Neuronal stem cell (in vitro differentiated cells): ENCODE measurements at regions not wholly inside any gene's neighbourhood (a gene's known extent, or its start where the extent isn't known, plus 50 kb on each side); places are given as distances from the start of the nearest gene placed in this dataset.

Experiments used
- DNase-seq: peaks from one replicate; pipeline ENCODE4 v3.0.0-alpha.2; 2013; ENCODE audit warnings: low spot score
- H2AFZ ChIP-seq: one replicate; pipeline ENCODE4 v1.6.1; 2013; ENCODE audit warnings: mild to moderate bottlenecking, low read length, inconsistent platforms
- H2AK5ac ChIP-seq: 2 replicates; pipeline ENCODE4 v1.6.1; 2013; ENCODE audit warnings: low read depth, mild to moderate bottlenecking, inconsistent platforms, low read length, moderate library complexity, mixed read lengths
- H2BK120ac ChIP-seq: 2 replicates; pipeline ENCODE4 v1.6.1; 2013; ENCODE audit warnings: low read depth, mild to moderate bottlenecking, inconsistent platforms, low read length, moderate library complexity, mixed read lengths
- H2BK12ac ChIP-seq: one replicate; pipeline ENCODE4 v1.6.1; 2013; ENCODE audit warnings: low read length, inconsistent platforms
- H2BK15ac ChIP-seq: 2 replicates; pipeline ENCODE4 v1.6.1; 2013; ENCODE audit warnings: mild to moderate bottlenecking, low read length, inconsistent platforms, mixed read lengths
- H2BK5ac ChIP-seq: one replicate; pipeline ENCODE4 v1.6.1; 2013; ENCODE audit warnings: inconsistent platforms, mild to moderate bottlenecking, low read length, moderate library complexity
- H3K14ac ChIP-seq: one replicate; pipeline ENCODE4 v1.6.1; 2013; ENCODE audit warnings: low read length, inconsistent platforms
- H3K18ac ChIP-seq: 2 replicates; pipeline ENCODE4 v1.6.1; 2013; ENCODE audit warnings: low read length, inconsistent platforms
- H3K23ac ChIP-seq: 2 replicates; pipeline ENCODE4 v1.6.1; 2013; ENCODE audit warnings: low read depth, mild to moderate bottlenecking, mixed read lengths, low read length, inconsistent platforms; ENCODE audit not compliant: poor library complexity
- H3K27ac ChIP-seq: replicated peaks from 3 replicates; pipeline ENCODE4 v1.5.1; 2013; ENCODE audit warnings: low read length, inconsistent platforms
- H3K27me3 ChIP-seq, 3 experiments: 2 replicates each; pipeline ENCODE4 v1.6.1; 2013; ENCODE audit warnings: low read length in 3 of 3, mild to moderate bottlenecking in 2 of 3, inconsistent platforms in 1 of 3, low read depth in 1 of 3, mixed read lengths in 1 of 3, moderate library complexity in 1 of 3; ENCODE audit not compliant: control insufficient read depth in 3 of 3, insufficient read depth in 3 of 3
- H3K36me3 ChIP-seq, 2 donors: replicated peaks in 1 of 2; 2 replicates each; pipeline ENCODE4 v1.6.1; 2013; ENCODE audit warnings: low read length in 2 of 2; ENCODE audit not compliant: control insufficient read depth in 2 of 2, insufficient read depth in 2 of 2
- H3K4ac ChIP-seq: 2 replicates; pipeline ENCODE4 v1.6.1; 2013; ENCODE audit warnings: inconsistent platforms, mild to moderate bottlenecking, low read length, moderate library complexity
- H3K4me1 ChIP-seq, 2 donors: 1 replicate in 1 of 2; 2 replicates in 1 of 2; pipeline ENCODE4 v1.6.1; 2013; ENCODE audit warnings: low read length in 2 of 2, low read depth in 1 of 2; ENCODE audit not compliant: control insufficient read depth in 2 of 2, insufficient read depth in 1 of 2
- H3K4me2 ChIP-seq: one replicate; pipeline ENCODE4 v1.6.1; 2013; ENCODE audit warnings: mild to moderate bottlenecking, low read length, inconsistent platforms; ENCODE audit not compliant: insufficient read depth, poor library complexity, severe bottlenecking
- H3K4me3 ChIP-seq, 2 donors: 2 replicates each; pipeline ENCODE4 v1.5.1; 2013; ENCODE audit warnings: low read length in 2 of 2, mild to moderate bottlenecking in 2 of 2, inconsistent platforms in 1 of 2, moderate library complexity in 1 of 2
- H3K79me1 ChIP-seq: one replicate; pipeline ENCODE4 v1.6.1; 2013; ENCODE audit warnings: low read depth, mild to moderate bottlenecking, inconsistent platforms, low read length, moderate library complexity
- H3K9ac ChIP-seq: one replicate; pipeline ENCODE4 v1.6.1; 2013; ENCODE audit warnings: mild to moderate bottlenecking, low read depth, low read length, inconsistent platforms; ENCODE audit not compliant: poor library complexity
- H3K9me3 ChIP-seq, 2 donors: replicated peaks in 1 of 2; 2 replicates each; pipeline versions ENCODE3 to v1.6.1; 2013; ENCODE audit warnings: low read length in 2 of 2, mild to moderate bottlenecking in 2 of 2, inconsistent platforms in 1 of 2, low read depth in 1 of 2, mixed read lengths in 1 of 2, moderate library complexity in 1 of 2; ENCODE audit not compliant: control insufficient read depth in 2 of 2, insufficient read depth in 1 of 2
- H4K8ac ChIP-seq: one replicate; pipeline ENCODE4 v1.6.1; 2013; ENCODE audit warnings: low read depth, mild to moderate bottlenecking, inconsistent platforms, low read length, moderate library complexity
- H4K91ac ChIP-seq: one replicate; pipeline ENCODE4 v1.6.1; 2013; ENCODE audit warnings: low read length, low read depth, mild to moderate bottlenecking, inconsistent platforms; ENCODE audit not compliant: poor library complexity
- WGBS, 2 donors: extraction: QIAGEN DNeasy Blood & Tissue Kit; methylation state at CpG; one replicate each; pipeline ENCODE4 v1.1.7; 2013; ENCODE audit warnings: missing lambda C conversion rate in 2 of 2, mixed read lengths in 1 of 2; ENCODE audit not compliant: insufficient read length in 2 of 2, insufficient replicate concordance in 1 of 2; ENCODE audit errors: extremely low coverage in 2 of 2; 5-methylcytosine and 5-hydroxymethylcytosine counted together

- H3K14ac ChIP-seq = no peak overlapping the region
- no peak overlapping the region for H3K18ac ChIP-seq
- H3K36me3 ChIP-seq = no peaks in the 10 kb centered on the region
- H3K9me3 ChIP-seq = no peaks in the 10 kb centered on the region
- DNase-seq = no peak
- H3K79me1 ChIP-seq = no peaks in the 10 kb centered on the region
- no peak overlapping the region for H3K4me2 ChIP-seq
- no peak overlapping the region for H4K91ac ChIP-seq
- no peak overlapping the region for H2BK12ac ChIP-seq
- no peak overlapping the region for H3K23ac ChIP-seq
- H2AFZ ChIP-seq = no peak overlapping the region
- H3K9ac ChIP-seq = no peak overlapping the region
- no CpG with 5 or more reads among the region's 2 CpGs for WGBS, 2 donors
- H2BK5ac ChIP-seq = no peak overlapping the region
- H3K4me1 ChIP-seq = peaks cover 0 to 2% of the 10 kb centered on the region in 2 donors
- H4K8ac ChIP-seq = no peak overlapping the region
- H3K27ac ChIP-seq = no peak overlapping the region
- H2BK15ac ChIP-seq = no peak overlapping the region
- H2AK5ac ChIP-seq = no peak overlapping the region
- H3K4me3 ChIP-seq = no peak overlapping the region
- no peak overlapping the region for H3K4ac ChIP-seq
- H2BK120ac ChIP-seq = no peak overlapping the region
- no peaks in the 10 kb centered on the region for H3K27me3 ChIP-seq
Measured at GRCh38 chr6:105789935-105790334, 296.2 kb upstream of the PRDM1 start.

DNA sequence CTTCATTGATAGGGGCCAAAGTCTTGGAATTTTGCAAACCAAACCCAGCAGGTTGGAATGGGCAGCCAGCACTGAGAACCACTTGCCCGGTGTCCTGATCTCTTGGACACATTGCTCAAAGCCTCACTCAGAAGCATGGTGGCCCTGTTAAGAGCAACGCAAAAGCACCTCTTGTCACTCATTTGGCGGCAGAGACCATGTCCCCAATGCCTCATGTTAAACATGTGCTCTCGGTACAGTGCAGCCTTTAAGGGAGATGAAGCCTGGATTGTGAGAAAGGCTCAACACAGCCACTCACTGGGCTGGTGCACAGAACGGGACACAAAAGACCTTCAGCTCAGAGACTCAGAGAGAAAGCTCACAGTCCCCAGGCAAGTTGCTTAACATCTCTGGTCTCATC, 298.4 kb upstream of the PRDM1 start:
- H3K79me1 ChIP-seq = no peaks in the 10 kb centered on the region
- no CpG with 5 or more reads among the region's 5 CpGs for WGBS, 2 donors
- no peaks in the 10 kb centered on the region for H3K27me3 ChIP-seq
- H4K91ac ChIP-seq = no peak overlapping the region
- H3K36me3 ChIP-seq = no peaks in the 10 kb centered on the region
- no peak overlapping the region for H3K27ac ChIP-seq
- H2BK120ac ChIP-seq = no peak overlapping the region
- H4K8ac ChIP-seq = no peak overlapping the region
- no peak overlapping the region for H3K4ac ChIP-seq
- no peak overlapping the region for H2BK15ac ChIP-seq
- DNase-seq = no peak
- H3K9me3 ChIP-seq = no peaks in the 10 kb centered on the region
- H2AK5ac ChIP-seq = no peak overlapping the region
- no peak overlapping the region for H2AFZ ChIP-seq
- no peak overlapping the region for H2BK12ac ChIP-seq
- H3K9ac ChIP-seq = no peak overlapping the region
- H3K14ac ChIP-seq = no peak overlapping the region
- H3K4me1 ChIP-seq = no peaks in the 10 kb centered on the region
- H3K23ac ChIP-seq = no peak overlapping the region
- no peak overlapping the region for H3K4me3 ChIP-seq
- H2BK5ac ChIP-seq = no peak overlapping the region
- H3K4me2 ChIP-seq = no peak overlapping the region
- H3K18ac ChIP-seq = no peak overlapping the region

DNA sequence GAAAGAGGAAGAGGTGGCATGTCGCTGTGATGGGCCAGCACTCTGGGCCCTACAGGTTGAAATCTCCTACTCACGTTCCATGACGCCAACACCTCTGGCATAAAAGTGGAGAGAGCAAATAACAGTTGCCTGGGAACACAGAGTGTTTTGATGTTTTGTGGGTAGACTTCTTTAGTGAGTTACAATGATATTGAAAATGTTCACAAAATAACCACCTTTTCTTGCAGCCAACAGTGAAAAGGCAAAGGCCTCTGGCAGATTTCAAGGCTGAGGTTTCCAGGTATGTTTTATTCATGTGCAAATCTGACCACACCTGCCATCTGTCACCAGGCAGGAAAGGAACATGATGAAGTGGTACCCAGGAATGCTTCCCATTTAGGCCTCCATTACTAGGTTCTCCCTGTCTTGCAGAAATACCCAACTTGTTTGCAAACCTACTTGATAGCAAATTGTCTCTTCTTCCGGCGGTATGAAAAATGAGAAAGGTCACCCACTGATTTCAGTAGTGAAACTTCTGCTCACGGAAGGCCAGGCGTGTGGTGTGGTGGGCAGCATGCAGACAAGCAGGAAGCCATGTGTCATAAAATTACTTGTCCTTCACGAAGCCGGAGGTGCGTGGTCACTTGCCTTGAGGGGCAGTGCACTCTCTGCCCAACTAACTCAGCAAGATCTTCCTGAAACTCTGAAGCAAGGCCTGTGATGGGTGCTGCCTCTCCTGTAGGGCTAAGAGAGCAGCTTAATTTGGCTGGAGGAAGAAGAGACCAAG, 299.1 kb upstream of the PRDM1 start:
- no peaks in the 10 kb centered on the region for H3K4me1 ChIP-seq
- H4K8ac ChIP-seq = no peak overlapping the region
- no peak overlapping the region for H3K4me3 ChIP-seq
- no peaks in the 10 kb centered on the region for H3K36me3 ChIP-seq
- H3K4me2 ChIP-seq = no peak overlapping the region
- H2AK5ac ChIP-seq = no peak overlapping the region
- no peak overlapping the region for H3K23ac ChIP-seq
- H3K79me1 ChIP-seq = no peaks in the 10 kb centered on the region
- no peak overlapping the region for H2BK15ac ChIP-seq
- no peak overlapping the region for H2BK5ac ChIP-seq
- no peak overlapping the region for H4K91ac ChIP-seq
- no peak overlapping the region for H2AFZ ChIP-seq
- H3K14ac ChIP-seq = no peak overlapping the region
- H3K27ac ChIP-seq = no peak overlapping the region
- H3K9me3 ChIP-seq = no peaks in the 10 kb centered on the region
- H2BK12ac ChIP-seq = no peak overlapping the region
- WGBS, 2 donors = no CpG with 5 or more reads among the region's 10 CpGs
- DNase-seq = no peak
- no peak overlapping the region for H3K9ac ChIP-seq
- H3K27me3 ChIP-seq = no peaks in the 10 kb centered on the region
- no peak overlapping the region for H3K4ac ChIP-seq
- no peak overlapping the region for H2BK120ac ChIP-seq
- H3K18ac ChIP-seq = no peak overlapping the region

DNA sequence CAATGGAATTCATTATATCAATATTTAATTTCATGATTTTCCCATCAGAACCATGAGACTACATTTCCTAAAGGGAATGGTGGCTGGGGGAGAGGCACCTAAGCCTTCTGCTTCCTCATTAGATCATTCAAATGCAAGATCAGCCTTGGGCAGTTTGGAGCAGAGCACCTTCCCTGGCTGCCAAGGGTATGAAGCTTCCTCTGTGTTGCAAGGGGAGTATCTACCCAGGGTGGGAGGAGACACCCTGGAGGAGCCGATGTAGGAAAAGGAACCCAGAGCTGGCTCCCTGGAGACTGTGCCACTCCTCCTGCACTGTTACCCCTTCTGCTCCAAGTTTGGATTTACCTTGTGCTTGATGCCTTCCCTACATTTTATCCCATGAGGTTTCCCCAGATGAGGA, 299.7 kb upstream of the PRDM1 start:
- no peak overlapping the region for H3K4me2 ChIP-seq
- no peaks in the 10 kb centered on the region for H3K4me1 ChIP-seq
- no peak overlapping the region for H4K91ac ChIP-seq
- H2BK120ac ChIP-seq = no peak overlapping the region
- no CpG with 5 or more reads among the region's 1 CpG for WGBS, 2 donors
- no peak for DNase-seq
- no peaks in the 10 kb centered on the region for H3K79me1 ChIP-seq
- no peak overlapping the region for H3K9ac ChIP-seq
- H2AFZ ChIP-seq = no peak overlapping the region
- no peak overlapping the region for H2AK5ac ChIP-seq
- H3K27me3 ChIP-seq = no peaks in the 10 kb centered on the region
- no peak overlapping the region for H2BK12ac ChIP-seq
- no peaks in the 10 kb centered on the region for H3K9me3 ChIP-seq
- no peak overlapping the region for H3K14ac ChIP-seq
- no peak overlapping the region for H3K18ac ChIP-seq
- H3K23ac ChIP-seq = no peak overlapping the region
- no peak overlapping the region for H3K4me3 ChIP-seq
- no peak overlapping the region for H3K27ac ChIP-seq
- no peak overlapping the region for H2BK5ac ChIP-seq
- no peak overlapping the region for H2BK15ac ChIP-seq
- no peaks in the 10 kb centered on the region for H3K36me3 ChIP-seq
- H3K4ac ChIP-seq = no peak overlapping the region
- no peak overlapping the region for H4K8ac ChIP-seq
